ENCODE measurements at regions not wholly inside any gene's neighbourhood (a gene's known extent, or its start where the extent isn't known, plus 50 kb on each side); places are given as distances from the start of the nearest gene placed in this dataset.

DNA sequence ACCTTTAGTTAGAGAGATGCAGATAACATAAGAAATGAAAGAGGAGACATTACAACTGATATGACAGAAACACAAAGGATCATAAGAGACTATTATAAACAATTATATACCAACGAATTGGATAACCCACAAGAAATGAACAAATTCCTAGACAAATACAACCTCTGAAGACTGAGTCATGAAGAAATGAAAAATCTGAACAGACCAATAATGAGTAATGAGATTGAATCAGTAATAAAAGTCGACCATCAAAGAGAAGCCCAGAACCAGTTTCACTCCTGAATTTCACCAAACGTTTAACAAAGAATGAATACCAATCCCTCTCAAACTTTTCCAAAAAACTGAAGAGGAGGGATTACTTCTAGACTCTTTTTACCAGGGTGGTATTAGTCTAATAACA is 50.5 kb upstream of the PCAT7 start:
- H3K27ac Mint-ChIP-seq = no peak overlapping the region
- ChIA-PET POLR2A (no interaction called here), CTCF (no interaction called here)
- H3K4me3 Mint-ChIP-seq = no peak overlapping the region
- H3K27me3 Mint-ChIP-seq (ENCODE audit: low read depth) = no peaks in the 10 kb centered on the region
- H3K4me1 Mint-ChIP-seq = no peaks in the 10 kb centered on the region
- ATAC-seq (no peak), DNase-seq (ENCODE audit: low spot score) (no peak)
- peaks cover 8% of the 10 kb centered on the region; the same call in 1 of the 2 replicates for H3K9me3 Mint-ChIP-seq
- no peaks in the 10 kb centered on the region for H3K36me3 Mint-ChIP-seq
- TF ChIP-seq, protein P1, sequence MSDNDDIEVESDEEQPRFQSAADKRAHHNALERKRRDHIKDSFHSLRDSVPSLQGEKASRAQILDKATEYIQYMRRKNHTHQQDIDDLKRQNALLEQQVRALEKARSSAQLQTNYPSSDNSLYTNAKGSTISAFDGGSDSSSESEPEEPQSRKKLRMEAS (CRISPR knock-in tag; IDR thresholded peaks at IDR 0.05) = no peak
- TF ChIP-seq ZNF263 (CRISPR knock-in tag; IDR thresholded peaks at IDR 0.05; ENCODE audit: low read depth) (no peak), RELA (CRISPR knock-in tag; IDR thresholded peaks at IDR 0.05; ENCODE audit: borderline replicate concordance) (no peak), NR3C1 (CRISPR knock-in tag; conservative IDR thresholded peaks at IDR 0.05; ENCODE audit: low read depth) (no peak), TP53 (CRISPR knock-in tag; IDR thresholded peaks at IDR 0.05) (no peak), GTF2I (CRISPR knock-in tag; conservative IDR thresholded peaks at IDR 0.05) (no peak)

Measured in WTC11 (cell line).